ENCODE measurements at regions not wholly inside any gene's neighbourhood (a gene's known extent, or its start where the extent isn't known, plus 50 kb on each side); places are given as distances from the start of the nearest gene placed in this dataset.
"Not testable (repeated sequence)": the region's sequence is repeated elsewhere in the genome, so short reads cannot be mapped to it uniquely, and the experiment has no call there.

DNA sequence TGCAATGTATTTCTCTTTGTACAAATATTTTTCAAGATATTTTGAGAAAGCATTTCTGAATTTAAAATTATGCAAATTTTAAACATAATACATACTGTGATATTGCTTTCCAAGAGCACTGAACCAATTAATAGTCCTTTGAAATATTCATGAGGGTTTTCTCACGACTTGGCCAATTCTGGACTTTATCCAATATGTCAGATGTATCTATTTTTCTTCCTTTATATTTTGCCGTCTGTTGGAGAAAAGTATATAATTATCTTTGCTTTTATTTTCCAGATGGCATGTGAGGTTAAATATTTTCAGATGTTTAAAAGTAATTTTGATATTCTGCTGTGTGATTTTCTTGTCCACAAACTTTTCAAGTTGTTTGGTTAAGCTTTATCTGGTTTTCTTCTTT is 378.9 kb downstream of the SLCO4C1 start:
- no peak for DNase-seq

DNA sequence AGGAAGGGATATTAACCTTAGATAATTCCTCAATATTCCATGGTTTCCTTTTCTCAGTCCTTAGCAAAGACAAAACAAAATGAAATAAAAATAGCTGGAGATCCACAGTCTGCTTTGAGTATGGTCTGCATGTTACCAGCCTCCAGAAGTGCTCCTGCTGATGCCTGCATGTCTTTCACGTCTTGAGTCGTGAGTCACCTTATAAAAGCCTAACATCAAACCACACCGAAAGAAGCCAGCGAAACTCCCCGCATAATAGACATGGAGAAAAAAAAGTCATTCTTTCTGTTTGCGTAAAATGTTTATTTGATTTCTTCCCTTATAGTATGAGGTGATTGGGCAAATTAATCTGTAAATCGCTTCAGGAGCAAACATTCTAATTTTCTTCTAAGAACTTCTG is 380.5 kb downstream of the SLCO4C1 start:
- DNase-seq: no peak

- no peak for DNase-seq
Observed at GRCh38 chr5:101904736-101905135, 391.3 kb downstream of the SLCO4C1 start.

GRCh38 chr5:101897914-101898313 is 398.2 kb downstream of the SLCO4C1 start:
- DNase-seq: no peak

DNA sequence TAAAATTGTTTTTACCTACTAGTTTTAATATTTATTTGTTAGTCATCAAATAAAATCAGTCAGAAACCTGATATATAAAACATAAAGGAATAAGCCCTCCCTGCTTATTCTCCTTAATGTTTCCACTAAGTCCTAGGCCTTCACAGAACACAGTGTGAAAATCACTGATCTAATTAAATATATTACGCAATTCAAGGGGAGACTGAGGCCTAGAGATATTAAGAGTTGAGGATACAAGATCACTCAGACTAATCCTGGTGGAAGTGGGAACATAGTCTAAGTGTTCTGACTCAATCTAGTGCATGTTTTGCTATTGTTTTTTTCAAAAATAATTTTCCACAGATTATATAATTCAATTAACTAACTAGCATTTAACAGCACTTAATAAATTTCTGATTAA is 401.1 kb downstream of the SLCO4C1 start:
- no peak for DNase-seq

- DNase-seq: no peak
Observed at GRCh38 chr5:101878190-101878589, 417.9 kb downstream of the SLCO4C1 start.

- DNase-seq: no peak
Observed at GRCh38 chr5:101877451-101877850, 418.6 kb downstream of the SLCO4C1 start.

GRCh38 chr5:101866473-101866872 is 429.6 kb downstream of the SLCO4C1 start:
- DNase-seq: no peak

- DNase-seq: no peak
Observed at GRCh38 chr5:101860563-101860962, 435.5 kb downstream of the SLCO4C1 start.

- DNase-seq: no peak
Observed at GRCh38 chr5:101860145-101860544, 435.9 kb downstream of the SLCO4C1 start.

DNA sequence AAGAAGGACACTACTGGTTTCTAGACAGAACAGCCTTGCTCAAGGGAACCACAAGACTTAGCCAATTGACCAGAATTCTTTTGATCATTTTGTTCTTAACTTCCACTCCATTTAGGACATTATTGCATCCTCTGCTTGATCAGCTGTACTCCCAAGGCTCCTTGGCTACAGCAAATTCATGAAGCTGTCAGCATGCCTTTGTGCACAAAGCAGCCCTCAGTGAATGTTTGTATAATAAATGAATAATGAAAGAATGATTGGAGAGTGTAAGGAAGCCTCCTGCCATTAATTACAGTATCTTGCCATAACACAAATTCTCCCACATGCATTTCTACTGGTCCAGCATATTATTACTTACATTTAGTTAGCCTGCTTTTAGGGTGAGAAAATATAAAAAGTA is 449.6 kb downstream of the SLCO4C1 start:
- no peak for DNase-seq

DNA sequence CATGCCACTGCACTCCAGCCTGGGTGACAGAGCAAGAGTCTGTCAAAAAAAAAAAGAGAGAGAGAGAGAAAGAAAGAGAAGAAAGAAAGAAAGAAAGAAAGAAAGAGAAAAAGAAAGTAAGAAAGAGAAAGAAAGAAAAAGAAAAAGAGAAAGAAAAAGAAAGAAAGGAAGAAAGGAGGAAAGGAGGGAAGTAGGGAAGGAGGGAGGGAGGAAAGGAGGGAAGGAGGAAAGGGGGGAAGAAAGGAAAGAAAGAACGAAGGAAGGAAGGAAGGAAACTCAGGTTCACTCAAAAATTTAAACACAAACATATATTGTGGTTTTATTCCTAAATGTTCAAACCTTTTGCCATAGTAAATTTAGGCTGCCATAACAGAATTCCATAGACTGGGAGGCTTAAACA is 453.0 kb downstream of the SLCO4C1 start:
- DNase-seq: no peak

DNA sequence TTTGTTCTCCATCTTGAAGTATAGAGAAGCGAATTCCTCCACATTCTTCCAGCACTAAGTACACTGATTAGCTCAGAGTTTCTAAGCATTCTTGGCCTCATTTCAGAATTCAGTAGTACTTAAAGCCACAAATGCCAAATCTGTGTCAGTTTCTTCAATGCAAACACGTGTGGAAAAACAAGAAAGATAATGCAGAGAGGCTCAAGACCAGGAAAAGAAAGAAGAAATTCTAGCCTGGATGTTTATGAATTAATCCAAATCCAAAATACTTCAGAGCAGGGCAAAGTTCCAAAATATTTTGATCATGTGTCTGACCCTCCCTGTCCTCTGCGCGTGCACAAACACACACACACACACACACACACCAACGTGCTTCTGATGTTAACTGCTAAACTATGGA is 457.6 kb downstream of the SLCO4C1 start:
- DNase-seq: no peak

GRCh38 chr5:101829255-101829654 is 466.8 kb downstream of the SLCO4C1 start:
- no peak for DNase-seq

DNA sequence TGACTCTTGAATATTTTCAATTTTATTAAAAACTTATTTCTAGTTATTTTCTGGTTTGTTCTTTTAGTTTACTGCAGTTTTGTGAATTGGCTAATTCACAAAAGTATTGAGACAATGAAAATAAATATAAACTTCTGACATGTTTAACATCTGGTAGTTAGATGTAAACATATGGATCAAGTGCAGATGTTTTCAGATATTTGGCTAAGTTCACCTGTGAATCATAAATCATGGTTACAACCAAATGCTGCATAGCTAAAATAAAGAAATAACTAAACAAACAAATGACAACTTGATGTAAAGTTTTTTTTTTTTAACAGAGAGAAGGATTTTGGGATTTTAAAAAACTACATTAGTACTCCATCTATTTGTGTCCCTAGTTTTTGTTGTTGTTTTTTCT is 484.6 kb downstream of the SLCO4C1 start:
- DNase-seq: no peak

GRCh38 chr5:101806410-101806809 is 489.7 kb downstream of the SLCO4C1 start:
- no peak for DNase-seq

- no peak for DNase-seq
Observed at GRCh38 chr5:101796427-101796826, 499.7 kb downstream of the SLCO4C1 start.

- DNase-seq: no peak
Observed at GRCh38 chr5:101788797-101789196, 507.3 kb downstream of the SLCO4C1 start.

DNA sequence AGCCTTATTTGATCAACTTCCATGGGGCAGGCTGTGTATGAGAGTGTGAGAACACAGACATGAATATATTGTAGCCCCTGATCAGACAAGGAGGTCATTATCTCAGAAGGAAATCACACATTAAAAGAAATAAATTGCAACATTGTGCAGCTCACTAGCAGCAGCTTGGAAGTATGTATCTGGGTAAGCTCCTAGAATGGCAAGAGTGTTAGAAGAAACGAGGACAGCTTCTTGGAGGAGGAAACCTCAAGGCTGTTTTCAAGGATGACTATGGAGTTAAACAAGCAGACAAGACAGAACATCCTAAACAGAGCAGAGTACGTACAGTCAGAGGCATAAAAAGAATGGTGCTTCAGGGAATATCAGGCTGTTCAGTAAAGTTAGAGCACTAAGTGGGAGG is 511.0 kb downstream of the SLCO4C1 start:
- no peak for DNase-seq

GRCh38 chr5:101783241-101784013 is 512.7 kb downstream of the SLCO4C1 start:
- DNase-seq: no peak

DNA sequence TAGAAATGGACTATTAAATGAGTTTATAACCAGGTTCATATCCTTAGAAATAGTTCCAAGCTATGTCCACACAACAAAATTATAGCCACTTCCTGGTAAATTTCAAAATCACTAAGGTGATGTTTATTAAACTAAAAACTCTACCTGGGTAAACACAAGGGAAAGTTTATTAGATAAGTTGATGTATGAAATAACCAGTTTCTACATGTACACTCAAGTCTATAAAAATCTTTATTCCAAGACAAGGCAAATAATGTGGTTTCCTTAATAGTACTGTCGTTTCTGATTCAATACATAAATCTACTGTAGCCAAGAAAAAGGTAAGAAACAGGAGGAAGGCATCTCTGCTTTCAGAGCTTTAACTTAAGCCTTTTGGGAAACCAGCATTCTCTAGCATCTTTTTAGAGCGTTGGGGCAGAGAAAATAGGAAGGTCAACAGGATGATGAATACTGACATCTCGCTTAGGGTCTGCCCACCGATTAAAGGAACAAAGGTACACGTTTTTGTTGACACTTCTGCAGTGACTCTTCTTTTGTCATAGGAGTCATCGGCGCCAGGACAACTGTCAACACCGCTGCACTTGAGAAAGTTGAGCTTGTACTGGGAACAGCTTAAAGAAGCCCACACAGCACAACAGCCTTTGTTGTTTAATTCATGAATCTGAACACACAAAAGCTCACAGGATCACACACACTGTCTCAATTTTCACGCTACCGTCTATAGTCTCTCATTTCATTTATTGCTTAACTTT is 513.6 kb downstream of the SLCO4C1 start:
- no peak for DNase-seq

- no peak for DNase-seq
Observed at GRCh38 chr5:101751105-101751504, 545.0 kb downstream of the SLCO4C1 start.

DNA sequence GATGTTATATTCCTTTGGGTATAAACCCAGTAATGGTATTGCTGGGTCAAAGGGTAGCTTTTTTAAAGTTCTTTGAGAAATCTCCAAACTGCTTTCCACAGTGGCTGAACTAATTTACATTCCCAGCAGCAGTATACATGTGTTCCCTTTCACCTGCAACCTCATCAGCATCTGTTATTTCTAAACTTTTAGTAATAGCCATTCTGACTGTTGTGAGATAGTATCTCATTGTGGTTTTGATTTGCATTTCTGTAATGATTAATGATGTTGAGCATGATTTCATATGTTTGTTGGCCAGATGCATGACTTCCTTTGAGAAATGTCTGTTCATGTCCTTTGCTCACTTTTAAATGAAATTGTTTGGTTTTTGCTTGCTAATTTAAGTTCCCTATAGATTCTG is 553.1 kb downstream of the SLCO4C1 start:
- DNase-seq: not testable (repeated sequence)

DNA sequence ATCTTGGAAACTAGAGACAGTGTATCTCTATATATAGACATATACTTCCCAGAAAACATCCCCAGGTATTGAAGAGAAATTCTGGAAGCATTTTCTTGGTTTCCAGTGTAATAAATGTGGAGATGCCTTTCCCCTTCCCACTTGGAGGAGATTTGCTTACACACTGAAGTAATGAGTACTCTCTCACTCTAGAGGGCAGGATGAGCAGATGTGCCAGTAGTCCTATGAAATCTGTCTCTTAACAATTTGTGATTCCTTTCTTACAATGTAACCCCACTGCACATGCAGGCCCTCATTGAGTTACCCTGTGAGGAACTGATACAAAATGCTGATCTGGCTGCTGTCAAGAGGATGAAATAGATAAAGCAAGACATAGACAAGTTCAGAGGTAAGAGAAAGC is 567.2 kb downstream of the SLCO4C1 start:
- DNase-seq: no peak

- DNase-seq: no peak
Observed at GRCh38 chr5:101721543-101721942, 574.5 kb downstream of the SLCO4C1 start.
